ENCODE measurements at regions not wholly inside any gene's neighbourhood (a gene's known extent, or its start where the extent isn't known, plus 50 kb on each side); places are given as distances from the start of the nearest gene placed in this dataset.
A peak's percentile ranks its signal among the peaks of the same experiment; 100 is the strongest.
"Not testable (repeated sequence)": the region's sequence is repeated elsewhere in the genome, so short reads cannot be mapped to it uniquely, and the experiment has no call there.

DNA sequence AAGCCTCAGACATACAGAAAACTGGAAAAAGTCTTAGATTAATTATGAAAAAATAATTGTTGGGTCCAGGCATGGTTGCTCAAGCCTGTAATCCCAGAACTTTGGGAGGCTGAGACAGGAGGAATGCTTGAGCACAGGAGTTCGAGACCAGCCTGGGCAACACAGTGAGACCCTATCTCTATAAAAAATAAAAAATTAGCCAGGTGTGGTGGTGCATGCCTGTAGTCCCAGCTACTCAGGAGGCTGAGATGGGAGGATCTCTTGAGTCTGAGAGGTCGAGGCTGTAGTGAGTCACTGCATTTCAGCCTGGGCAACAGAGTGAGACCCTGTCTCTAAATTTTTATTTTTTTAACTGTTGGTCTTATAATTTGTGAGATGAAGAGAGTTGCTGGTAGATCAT, 90.6 kb upstream of the HMGA2 start:
- DNase-seq (ENCODE audit: low read depth in 2 of 2), result not testable (repeated sequence)

DNA sequence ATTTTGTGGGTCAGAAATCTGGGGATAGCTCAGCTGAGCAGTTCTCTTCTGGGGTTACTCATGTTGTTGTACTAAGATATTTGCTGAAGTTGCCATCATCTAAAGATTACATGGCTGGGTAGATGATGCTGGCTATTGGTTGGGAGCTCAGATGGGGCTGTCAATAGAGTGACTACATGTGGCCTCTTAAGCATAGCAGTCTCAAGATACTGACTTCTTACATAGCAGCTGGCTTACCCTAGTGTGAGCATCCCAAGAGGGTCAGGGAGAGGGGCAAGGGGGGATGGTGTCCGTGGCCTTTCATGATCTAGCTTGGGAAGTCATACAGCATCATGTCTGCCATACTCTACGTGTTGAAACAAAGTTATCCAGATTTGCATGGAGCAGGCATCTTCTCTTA, 90.1 kb upstream of the HMGA2 start:
- no peak for DNase-seq (ENCODE audit: low read depth in 2 of 2)

DNA sequence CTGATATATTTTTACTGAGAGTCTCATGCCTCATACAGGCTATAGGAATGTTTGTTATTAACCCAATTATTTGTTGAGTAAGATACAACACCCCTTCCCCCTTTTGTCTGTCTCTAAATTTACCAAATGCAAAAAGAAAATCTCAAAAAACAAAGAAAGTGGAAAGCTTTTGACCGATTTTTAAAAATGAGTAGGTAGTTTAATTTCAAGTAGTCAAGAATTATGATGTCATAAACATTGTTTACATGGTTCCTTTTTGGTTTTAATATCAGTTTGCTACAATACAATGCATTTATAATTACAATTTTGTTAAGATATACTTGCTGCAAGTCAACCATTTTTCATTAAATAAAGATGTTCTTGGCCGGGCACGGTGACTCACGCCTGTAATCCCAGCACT, 84.7 kb upstream of the HMGA2 start:
- no peak for DNase-seq (ENCODE audit: low read depth in 2 of 2)

- no peak for DNase-seq (ENCODE audit: low read depth in 2 of 2)
Observed at GRCh38 chr12:65740506-65740872, 83.8 kb upstream of the HMGA2 start.

DNA sequence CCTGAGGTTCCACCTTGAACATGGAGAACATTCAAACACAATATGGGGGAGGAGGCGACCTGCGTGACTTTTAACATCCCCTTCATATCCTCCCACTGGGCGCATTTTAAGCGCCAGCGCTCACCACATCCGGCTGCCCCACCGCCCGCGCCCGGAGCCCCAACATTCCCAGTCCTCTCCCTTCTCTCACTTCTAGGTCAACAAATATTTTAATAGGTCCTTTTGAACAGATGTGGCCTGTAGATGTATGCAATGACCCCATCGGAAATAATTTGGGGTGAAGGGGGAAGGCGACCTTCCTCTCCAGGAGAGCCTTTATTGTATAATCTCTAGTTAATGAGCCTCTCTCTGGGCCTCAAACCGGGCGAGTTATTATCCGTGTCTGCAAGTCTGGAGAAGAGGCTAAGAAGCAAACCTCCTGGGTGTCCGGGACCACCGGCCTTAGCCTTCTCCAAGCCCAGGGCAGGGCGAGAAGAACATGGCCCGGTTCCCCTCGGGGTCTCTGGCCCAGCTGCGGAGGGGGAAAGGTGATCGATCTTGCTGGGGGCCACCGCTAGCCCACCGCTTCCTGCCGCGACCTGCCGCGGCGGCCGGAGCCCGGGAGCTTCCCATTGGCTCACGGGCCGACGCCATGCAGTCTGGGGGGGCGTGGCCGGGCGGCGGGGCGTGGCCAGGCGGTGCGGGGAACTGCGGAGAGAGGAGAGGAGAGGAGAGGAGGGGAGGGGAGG, 83.2 kb upstream of the HMGA2 start:
- peak in 1 of 2 donors; percentile 43 for DNase-seq (ENCODE audit: low read depth in 2 of 2)

DNA sequence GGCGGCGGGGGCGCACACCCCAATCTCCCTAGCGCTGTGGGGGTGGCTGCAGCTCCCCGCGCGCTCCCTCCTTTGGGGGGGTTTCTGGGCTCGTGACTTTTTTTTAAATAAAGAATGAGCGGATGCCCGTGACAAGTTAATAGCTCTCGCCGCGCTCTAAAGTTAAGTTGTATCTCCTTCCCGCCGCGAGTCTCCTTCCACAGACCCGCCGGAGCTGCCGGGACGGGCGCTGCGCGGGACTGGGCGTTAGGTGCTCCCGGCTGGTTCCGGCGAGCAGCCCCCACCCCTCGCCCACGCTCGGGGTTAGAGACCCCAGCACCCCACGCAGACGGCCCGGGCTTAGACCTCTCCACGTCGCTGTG, 82.6 kb upstream of the HMGA2 start:
- no peak for DNase-seq (ENCODE audit: low read depth in 2 of 2)

DNA sequence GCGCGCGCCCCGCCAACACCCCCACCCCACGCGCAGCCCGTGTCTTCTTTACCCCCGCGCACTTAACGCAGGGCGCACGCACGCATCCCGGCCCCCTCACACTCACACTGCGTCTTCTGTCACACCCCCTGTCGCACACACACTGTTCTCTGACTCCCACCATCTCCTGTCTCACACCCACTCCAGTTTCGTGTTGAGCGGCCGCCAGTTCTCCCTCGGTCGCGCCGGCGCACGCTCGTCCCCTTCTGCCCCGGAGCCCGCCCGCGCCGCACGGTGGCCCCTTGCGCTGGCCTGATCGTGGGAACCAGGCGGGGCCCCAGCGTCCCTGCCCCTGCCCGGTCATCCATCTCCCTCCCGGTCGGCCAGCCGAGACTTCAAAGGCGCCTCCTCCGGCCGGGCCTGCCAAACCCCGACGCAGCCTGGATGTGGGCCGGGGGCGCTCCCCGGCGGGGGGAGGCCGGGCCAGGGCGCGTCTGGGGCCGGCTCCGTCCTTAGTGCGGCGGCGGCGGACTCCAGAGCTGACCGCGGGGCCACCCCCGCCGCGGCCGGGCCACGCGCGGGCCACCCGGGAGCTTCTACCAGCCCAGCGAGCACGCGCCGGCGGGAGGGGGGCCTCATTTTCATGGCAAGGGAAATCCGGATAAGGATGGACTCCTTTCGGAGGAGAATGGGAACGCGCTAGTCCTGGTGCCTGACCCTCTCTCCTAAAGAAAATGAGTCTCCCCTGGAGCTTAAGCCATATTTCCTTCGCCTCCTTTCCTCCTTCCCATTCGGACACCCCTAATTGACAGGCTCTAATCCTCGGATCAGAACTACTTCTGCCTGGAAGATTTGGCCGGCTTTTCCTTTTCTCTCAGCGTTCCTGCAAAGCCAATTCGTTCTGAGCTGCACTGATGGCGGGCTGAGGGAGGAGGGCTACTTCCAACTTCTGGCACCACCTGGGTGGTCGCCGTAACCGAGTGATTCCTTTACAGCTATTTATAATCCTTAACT, 82.0 kb upstream of the HMGA2 start:
- peak in 1 of 2 donors; percentile 13 for DNase-seq (ENCODE audit: low read depth in 2 of 2)

- DNase-seq (ENCODE audit: low read depth in 2 of 2), result not testable (repeated sequence)
Observed at GRCh38 chr12:65744236-65744840, 79.9 kb upstream of the HMGA2 start.

DNA sequence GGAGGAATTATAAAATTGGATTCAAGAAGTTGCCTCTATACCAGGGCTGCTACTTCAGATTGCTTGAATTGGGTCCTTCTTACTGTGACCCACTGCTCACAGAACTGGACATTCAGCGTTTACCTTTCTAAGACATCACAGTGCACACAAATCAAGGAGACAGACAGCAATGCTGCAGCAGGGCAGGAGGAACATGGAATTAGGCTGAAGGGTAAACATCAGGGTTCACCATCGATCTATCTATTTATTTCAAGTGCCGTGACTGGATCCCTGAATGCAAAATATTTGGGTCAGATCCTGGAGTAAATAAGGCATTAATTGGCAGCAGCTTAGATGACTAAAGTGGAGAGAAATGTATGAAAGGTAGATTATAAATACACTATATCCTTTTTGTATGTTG, 76.9 kb upstream of the HMGA2 start:
- DNase-seq (ENCODE audit: low read depth in 2 of 2), result no peak

- no peak for DNase-seq (ENCODE audit: low read depth in 2 of 2)
Observed at GRCh38 chr12:65748332-65748731, 76.0 kb upstream of the HMGA2 start.

DNA sequence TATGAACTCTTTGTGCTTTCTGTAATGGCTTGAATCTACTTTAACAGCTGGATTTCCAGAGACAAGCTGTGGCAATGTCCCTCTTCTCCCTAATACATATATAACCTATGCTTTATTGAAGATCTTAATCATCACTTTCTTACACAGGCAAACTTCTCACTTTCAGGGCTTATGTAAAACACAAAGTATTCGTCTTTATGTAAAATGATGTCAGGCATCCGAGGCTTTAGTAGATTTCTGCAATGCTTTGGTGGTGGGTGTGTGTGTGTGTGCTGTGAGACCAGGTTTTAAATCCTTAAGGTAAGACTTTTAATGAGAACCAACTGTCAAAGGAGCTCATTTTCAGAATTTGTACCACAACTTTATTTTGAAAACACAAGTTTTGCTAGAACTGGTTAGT, 70.0 kb upstream of the HMGA2 start:
- no peak for DNase-seq (ENCODE audit: low read depth in 2 of 2)

GRCh38 chr12:65754744-65755595, 69.3 kb upstream of the HMGA2 start:
- no peak for DNase-seq (ENCODE audit: low read depth in 2 of 2)

GRCh38 chr12:65755596-65755978, 68.7 kb upstream of the HMGA2 start:
- no peak for DNase-seq (ENCODE audit: low read depth in 2 of 2)

- DNase-seq (ENCODE audit: low read depth in 2 of 2), result no peak
Observed at GRCh38 chr12:65756267-65756666, 68.0 kb upstream of the HMGA2 start.

GRCh38 chr12:65756956-65757511, 67.2 kb upstream of the HMGA2 start:
- no peak for DNase-seq (ENCODE audit: low read depth in 2 of 2)

DNA sequence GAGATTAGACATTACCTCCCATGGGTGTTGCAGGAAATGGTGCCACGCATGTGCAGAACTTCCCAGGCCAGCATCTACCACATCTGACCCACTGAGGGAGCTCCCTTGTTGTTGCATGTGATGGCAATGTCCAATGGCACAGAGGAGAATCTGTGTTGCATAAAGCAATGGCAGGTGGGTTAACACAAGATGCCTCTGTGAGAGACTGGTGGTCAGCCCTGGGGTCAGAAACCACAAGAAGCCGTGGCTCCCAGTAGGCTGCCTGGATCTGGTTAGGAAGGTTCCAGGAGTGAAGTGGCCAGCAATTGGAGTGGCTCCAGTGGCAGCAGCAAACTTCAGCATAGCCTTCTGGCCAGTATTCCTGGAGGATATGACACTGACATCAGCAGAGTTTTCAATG, 65.9 kb upstream of the HMGA2 start:
- no peak for DNase-seq (ENCODE audit: low read depth in 2 of 2)

- DNase-seq (ENCODE audit: low read depth in 2 of 2), result no peak
Observed at GRCh38 chr12:65759735-65760134, 64.5 kb upstream of the HMGA2 start.

DNA sequence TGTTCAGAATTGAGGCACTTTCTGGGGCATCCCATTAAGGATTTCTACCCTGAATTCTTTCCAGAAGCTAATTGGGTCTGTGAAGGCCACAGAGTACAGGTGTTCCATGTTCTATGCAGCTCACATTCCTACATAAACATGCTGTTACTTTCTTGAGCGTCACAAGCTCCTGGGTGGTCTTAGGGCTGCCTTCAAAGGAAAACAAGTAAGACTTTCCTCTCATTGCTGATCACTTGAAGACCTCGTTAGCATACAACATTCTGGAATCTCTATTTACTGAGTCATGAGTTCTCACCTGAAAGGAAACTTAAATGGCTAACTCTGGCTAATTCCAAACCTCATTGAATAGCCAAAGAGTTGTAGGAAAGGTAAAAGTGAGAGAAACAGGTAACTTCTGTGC, 63.0 kb upstream of the HMGA2 start:
- no peak for DNase-seq (ENCODE audit: low read depth in 2 of 2)

DNA sequence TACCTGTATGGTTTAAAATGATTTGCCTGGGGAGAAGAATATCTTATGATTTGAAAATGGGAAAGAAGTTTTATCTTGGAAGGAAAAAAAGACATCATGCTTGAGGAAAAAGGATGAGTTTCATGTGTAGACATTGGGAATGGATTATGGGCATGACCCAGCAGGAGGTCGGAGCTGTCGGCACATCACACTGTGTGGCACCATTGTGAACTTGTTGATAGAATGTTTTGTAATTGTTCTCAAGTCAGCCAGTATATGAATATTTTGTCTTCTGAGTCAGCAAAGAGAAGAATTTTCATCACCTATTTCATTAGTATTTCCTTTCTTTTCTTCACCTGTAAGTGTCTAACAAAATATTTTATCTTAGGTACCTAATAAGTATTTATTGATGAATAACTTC, 60.0 kb upstream of the HMGA2 start:
- no peak for DNase-seq (ENCODE audit: low read depth in 2 of 2)

DNA sequence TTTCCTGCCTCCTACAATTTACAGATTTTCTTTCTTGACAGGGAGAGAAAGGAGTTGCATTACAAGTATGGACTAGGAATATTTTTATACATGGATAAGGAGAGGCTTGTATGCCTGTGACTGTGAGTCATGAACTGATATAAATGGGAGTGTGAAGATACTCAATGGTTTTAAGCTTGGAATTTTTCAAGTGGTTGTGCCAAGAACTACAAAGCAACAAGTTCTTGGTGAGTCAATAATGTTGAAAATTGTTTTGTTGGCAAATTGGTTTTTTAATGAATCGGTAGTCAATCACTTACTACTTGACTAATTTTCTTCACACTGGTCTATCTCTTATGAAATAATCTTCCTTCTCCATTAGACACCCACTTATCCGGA, 58.9 kb upstream of the HMGA2 start:
- no peak for DNase-seq (ENCODE audit: low read depth in 2 of 2)

- DNase-seq (ENCODE audit: low read depth in 2 of 2), result no peak
Observed at GRCh38 chr12:65769880-65770279, 54.4 kb upstream of the HMGA2 start.
